OCI-LY3 (cell line): ENCODE measurements at regions not wholly inside any gene's neighbourhood (a gene's known extent, or its start where the extent isn't known, plus 50 kb on each side); places are given as distances from the start of the nearest gene placed in this dataset.

ENCODE experiments used
- H2AFZ ChIP-seq: fragments of 200-600, 300-600 bp; shearing (Covaris generic); 2 replicates; pipeline ENCODE4 v1.6.0; 2014; ENCODE audit warnings: antibody characterized with exemption, low read depth, low read length
- H3K27ac ChIP-seq: fragments of 200-600, 300-600 bp; sonication (generic); 2 replicates; pipeline ENCODE4 v1.5.1; 2014; ENCODE audit warnings: mild to moderate bottlenecking, low read length, moderate library complexity, mixed read lengths
- H3K27me3 ChIP-seq: fragments of 200-600, 300-600 bp; sonication (generic); 2 replicates; pipeline ENCODE4 v1.6.1; 2014; ENCODE audit warnings: low read depth, low read length, mixed read lengths
- H3K36me3 ChIP-seq: fragments of 200-600, 300-600 bp; sonication (generic); replicated peaks from 2 replicates; pipeline ENCODE3; 2014; ENCODE audit warnings: low read depth, low read length, mixed read lengths
- H3K4me1 ChIP-seq: fragments of 300-600, 200-600 bp; sonication (generic); 2 replicates; pipeline ENCODE4 v1.6.1; 2014; ENCODE audit warnings: low read length, mixed read lengths
- H3K4me2 ChIP-seq: fragments of 200-600, 300-600 bp; sonication (generic); 2 replicates; pipeline ENCODE4 v1.6.1; 2014; ENCODE audit warnings: low read length, mixed read lengths
- H3K4me3 ChIP-seq: fragments of 300-600, 200-600 bp; sonication (generic); 2 replicates; pipeline ENCODE4 v1.5.1; 2014; ENCODE audit warnings: antibody characterized with exemption, mild to moderate bottlenecking, low read length, moderate library complexity
- H3K79me2 ChIP-seq: fragments of 300-600, 200-600 bp; shearing (Covaris generic); 2 replicates; pipeline ENCODE4 v1.6.1; 2014; ENCODE audit warnings: mild to moderate bottlenecking, low read length, mixed read lengths
- H3K9ac ChIP-seq: fragments of 300-600, 200-600 bp; shearing (Covaris generic); 2 replicates; pipeline ENCODE4 v1.6.0; 2014; ENCODE audit warnings: mild to moderate bottlenecking, low read length, moderate library complexity
- H3K9me3 ChIP-seq: fragments of 200-600, 300-600 bp; shearing (Covaris generic); 2 replicates; pipeline ENCODE4 v1.6.1; 2014; ENCODE audit warnings: low read length, mixed read lengths; ENCODE audit not compliant: insufficient read depth
- H4K20me1 ChIP-seq: fragments of 200-600, 300-600 bp; sonication (generic); 2 replicates; pipeline ENCODE4 v1.6.1; 2016; ENCODE audit warnings: low read length, mixed read lengths; ENCODE audit not compliant: insufficient read depth
- CTCF ChIP-seq: fragments of 200-600, 300-600 bp; sonication (generic); IDR thresholded peaks from 2 replicates; pipeline ENCODE4 v1.5.1; 2014; ENCODE audit warnings: antibody characterized with exemption, low read length, low read depth
- EZH2phosphoT487 ChIP-seq: fragments of 200-600 bp; shearing (Covaris generic); IDR thresholded peaks from 2 replicates; pipeline ENCODE4 v1.6.1; 2018; ENCODE audit warnings: antibody characterized with exemption, mixed run types, low read depth

DNA sequence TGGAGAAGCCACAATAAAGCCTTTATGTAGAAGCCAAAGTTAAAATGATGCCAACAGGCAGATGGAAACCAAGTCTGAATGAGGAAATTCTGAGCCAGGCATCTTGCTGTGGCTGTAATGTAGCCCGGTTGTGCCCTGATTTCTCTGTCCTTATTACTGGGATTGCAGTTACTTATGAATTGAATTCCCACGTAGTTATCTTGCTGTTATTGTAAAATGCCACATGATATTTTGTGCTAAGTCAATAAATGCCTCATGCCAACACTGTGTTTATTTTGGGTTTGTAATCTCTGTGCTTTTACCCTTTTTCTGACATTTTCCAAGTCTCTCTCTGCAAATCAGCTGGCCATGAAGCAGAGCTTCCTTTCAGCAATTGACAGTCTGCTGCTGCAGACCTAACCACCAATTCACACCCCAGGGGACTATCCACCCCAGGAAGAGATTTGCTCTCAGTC, 486.1 kb upstream of the GOLIM4 start:
- no peaks in the 10 kb centered on the region for H3K79me2 ChIP-seq
- H2AFZ ChIP-seq: no peak overlapping the region
- peaks cover 3% of the 10 kb centered on the region; the same call in 1 of the 2 replicates for H3K4me1 ChIP-seq
- no peaks in the 10 kb centered on the region for H3K27me3 ChIP-seq
- H3K4me2 ChIP-seq: no peak overlapping the region
- H3K27ac ChIP-seq: no peak overlapping the region
- H3K9ac ChIP-seq: no peak overlapping the region
- no peak for TF ChIP-seq EZH2phosphoT487
- no peaks in the 10 kb centered on the region for H3K9me3 ChIP-seq
- H3K4me3 ChIP-seq: no peak overlapping the region
- H3K36me3 ChIP-seq: no peaks in the 10 kb centered on the region
- H4K20me1 ChIP-seq: no peaks in the 10 kb centered on the region

DNA sequence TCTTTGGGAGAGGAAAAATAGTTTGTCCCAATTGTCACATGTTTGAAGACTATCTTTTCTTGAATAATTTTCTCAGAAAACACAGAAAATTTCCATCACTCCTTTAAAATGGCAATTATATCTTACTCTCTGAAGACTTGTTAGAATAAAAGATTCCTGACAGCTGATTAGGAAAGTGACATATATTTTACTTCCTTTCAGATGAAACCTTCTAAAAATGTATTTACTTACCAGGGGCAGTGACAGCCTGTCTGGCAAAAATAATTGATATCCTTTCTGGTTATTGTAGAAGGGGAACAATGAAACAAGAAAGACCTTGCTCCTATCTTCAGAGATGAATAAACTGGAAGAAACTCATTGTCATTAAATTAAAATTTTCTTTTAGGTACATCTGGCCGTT, 483.3 kb upstream of the GOLIM4 start:
- Histone ChIP-seq H3K27me3 (no peaks in the 10 kb centered on the region), H3K4me2 (no peak overlapping the region), H3K4me3 (no peak overlapping the region), H4K20me1 (no peaks in the 10 kb centered on the region), H2AFZ (no peak overlapping the region), H3K4me1 (peaks cover 3% of the 10 kb centered on the region; the same call in 1 of the 2 replicates), H3K9me3 (no peaks in the 10 kb centered on the region), H3K79me2 (no peaks in the 10 kb centered on the region), H3K27ac (no peak overlapping the region), H3K9ac (no peak overlapping the region), H3K36me3 (no peaks in the 10 kb centered on the region)
- no peak for TF ChIP-seq EZH2phosphoT487
- TF ChIP-seq CTCF: no peak

DNA sequence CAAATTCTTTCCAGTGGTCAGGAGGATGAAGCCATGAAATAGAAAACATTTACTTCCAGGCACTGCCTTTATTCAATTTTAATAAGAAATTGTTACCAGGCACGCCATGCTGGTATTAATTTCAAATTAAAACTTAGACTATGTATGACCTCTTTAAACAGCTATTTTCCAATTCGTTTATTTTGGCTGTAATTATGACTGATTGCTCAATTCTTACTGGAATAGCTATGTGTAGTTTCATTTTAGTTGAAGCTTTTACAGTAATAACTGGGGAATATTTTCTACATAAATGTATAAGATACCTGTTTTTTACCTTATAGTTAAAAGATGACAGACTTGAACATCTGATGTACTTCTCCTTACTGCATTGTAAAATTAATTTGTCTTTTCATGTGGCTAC, 480.0 kb upstream of the GOLIM4 start:
- TF ChIP-seq EZH2phosphoT487: no peak
- no peak for TF ChIP-seq CTCF
- Histone ChIP-seq H3K9me3 (no peaks in the 10 kb centered on the region), H3K4me3 (no peak overlapping the region), H4K20me1 (no peaks in the 10 kb centered on the region), H2AFZ (no peak overlapping the region), H3K27me3 (no peaks in the 10 kb centered on the region), H3K27ac (no peak overlapping the region), H3K79me2 (no peaks in the 10 kb centered on the region), H3K36me3 (no peaks in the 10 kb centered on the region), H3K4me1 (peaks cover 3% of the 10 kb centered on the region; the same call in 1 of the 2 replicates), H3K9ac (no peak overlapping the region), H3K4me2 (no peak overlapping the region)

GRCh38 chr3:168574455-168575158, 478.9 kb upstream of the GOLIM4 start:
- Histone ChIP-seq H3K4me3 (no peak overlapping the region), H3K4me1 (peaks cover 3% of the 10 kb centered on the region; the same call in 1 of the 2 replicates), H3K27ac (no peak overlapping the region), H4K20me1 (no peaks in the 10 kb centered on the region), H3K9me3 (no peaks in the 10 kb centered on the region), H3K9ac (no peak overlapping the region), H2AFZ (no peak overlapping the region), H3K27me3 (no peaks in the 10 kb centered on the region), H3K4me2 (no peak overlapping the region), H3K79me2 (no peaks in the 10 kb centered on the region), H3K36me3 (no peaks in the 10 kb centered on the region)
- TF ChIP-seq EZH2phosphoT487 (no peak), CTCF (no peak)
